Left ventricle myocardium inferior (tissue), 1 donor: ENCODE measurements at regions not wholly inside any gene's neighbourhood (a gene's known extent, or its start where the extent isn't known, plus 50 kb on each side); places are given as distances from the start of the nearest gene placed in this dataset.
"Not testable (repeated sequence)": the region's sequence is repeated elsewhere in the genome, so short reads cannot be mapped to it uniquely, and the experiment has no call there.

Experiments used
- DNase-seq: peaks from one replicate; pipeline ENCODE4 v3.0.0-alpha.2; 2020
- H3K27ac ChIP-seq: fragments of 200-600 bp; replicated peaks from 2 replicates; pipeline ENCODE4 v1.8.0; 2021
- H3K27me3 ChIP-seq: fragments of 200-600 bp; 2 replicates; pipeline ENCODE4 v1.8.0; 2021; ENCODE audit warnings: low read depth
- H3K36me3 ChIP-seq: fragments of 200-600 bp; 2 replicates; pipeline ENCODE4 v1.8.0; 2021
- H3K4me1 ChIP-seq: fragments of 200-600 bp; 2 replicates; pipeline ENCODE4 v1.8.0; 2021
- H3K4me3 ChIP-seq: fragments of 200-600 bp; 2 replicates; pipeline ENCODE4 v1.8.0; 2021; ENCODE audit warnings: mild to moderate bottlenecking, moderate library complexity
- H3K9me3 ChIP-seq: fragments of 200-600 bp; replicated peaks from 2 replicates; pipeline ENCODE4 v1.8.0; 2021
- CTCF ChIP-seq: fragments of 200-600 bp; IDR thresholded peaks from 2 replicates; pipeline ENCODE4 v1.8.0; 2021; ENCODE audit warnings: antibody characterized with exemption, mild to moderate bottlenecking, borderline replicate concordance
- intact Hi-C: fragments of 100-400 bp; cut with micrococcal nuclease; formaldehyde crosslinking; loops from one replicate; pipeline ENCODE4 v1.11.0; 2022
- donor health status: DM: no; HTN: yes; CAD: no; lungs with severe emphysema.

DNA sequence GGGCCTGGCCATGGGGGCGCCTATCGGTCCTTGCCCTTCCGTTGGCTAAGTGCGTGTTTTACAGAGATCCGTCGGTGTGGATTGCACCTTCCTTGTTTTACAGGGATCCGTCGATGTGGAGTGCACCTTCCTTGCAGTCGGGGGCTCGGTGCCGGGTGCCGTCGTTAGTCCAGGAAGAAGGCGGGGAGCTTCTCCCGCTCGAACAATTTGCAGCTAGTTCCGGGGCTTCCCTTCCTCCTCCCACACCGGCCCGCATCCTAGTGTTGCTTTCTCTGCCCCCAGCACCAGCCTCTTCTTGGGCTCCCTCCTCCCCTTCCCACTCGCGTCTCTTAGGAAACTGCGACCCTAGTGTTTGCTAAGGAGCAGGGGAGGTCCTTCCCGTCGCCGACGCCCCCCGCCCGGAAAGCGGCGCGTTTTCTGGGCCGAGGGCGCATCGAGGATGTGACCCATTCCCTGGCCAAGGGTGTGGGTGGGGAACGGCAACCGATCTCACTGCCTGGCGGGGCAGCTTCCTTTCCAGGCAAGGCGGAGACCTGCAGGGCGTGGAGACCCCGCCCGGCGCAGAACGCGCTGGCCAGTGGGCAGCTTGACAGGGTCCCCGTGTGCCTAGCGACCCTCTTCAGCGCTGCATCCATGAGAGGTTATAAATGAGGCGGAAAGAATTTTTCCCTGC lies 75.7 kb upstream of the ZNF91 start:
- H3K27me3 ChIP-seq: peaks cover 41% of the 10 kb centered on the region
- no peak overlapping the region for H3K27ac ChIP-seq
- H3K4me1 ChIP-seq: peaks cover 7% of the 10 kb centered on the region
- H3K9me3 ChIP-seq: peaks cover 25% of the 10 kb centered on the region
- no peak for DNase-seq
- intact Hi-C loops: no loop called here
- H3K4me3 ChIP-seq: peak overlapping the region; percentile 64
- TF ChIP-seq CTCF: no peak
- H3K36me3 ChIP-seq: no peaks in the 10 kb centered on the region

DNA sequence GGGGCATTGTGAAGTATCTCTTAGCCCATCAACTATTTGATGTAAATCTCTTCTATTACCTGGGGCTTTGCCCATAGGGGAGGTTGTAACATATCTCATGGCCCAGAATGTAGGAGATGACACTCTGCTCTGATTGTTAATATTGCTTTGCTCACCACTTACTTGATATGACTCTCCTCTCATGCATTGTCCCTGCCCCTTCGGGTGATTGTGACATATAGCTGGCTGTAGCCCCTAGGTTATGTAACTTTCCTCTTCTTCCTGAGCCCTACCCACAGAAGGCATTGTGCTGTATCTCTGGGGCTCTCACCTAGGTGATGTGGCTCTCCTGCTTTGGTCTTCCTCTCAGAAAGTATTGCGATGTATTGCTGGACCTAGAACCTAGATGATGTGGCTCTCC lies 69.1 kb upstream of the ZNF91 start:
- H3K4me3 ChIP-seq, H3K27ac ChIP-seq, H3K36me3 ChIP-seq, DNase-seq, H3K4me1 ChIP-seq, H3K27me3 ChIP-seq, intact Hi-C loops: not testable (repeated sequence)
- peaks cover 28% of the 10 kb centered on the region for H3K9me3 ChIP-seq

DNA sequence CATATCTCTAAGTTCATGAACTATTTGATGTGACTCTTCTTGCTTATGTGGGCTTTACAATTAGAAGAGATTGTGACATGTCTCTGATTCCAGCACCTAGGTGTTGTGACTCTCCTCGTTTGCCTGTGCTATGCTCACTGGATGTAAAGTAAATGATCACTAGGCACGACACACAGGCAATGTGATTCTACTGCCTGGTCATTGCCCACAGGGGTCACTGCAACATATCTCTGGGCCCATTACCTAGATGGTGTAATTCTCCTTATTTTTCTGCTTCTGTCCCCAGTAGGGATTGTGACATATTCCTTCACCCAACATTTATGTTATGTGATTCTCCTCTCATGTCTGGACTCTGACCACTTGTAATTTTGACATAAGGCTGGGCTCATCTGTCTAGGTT lies 65.8 kb upstream of the ZNF91 start:
- TF ChIP-seq CTCF: no peak
- Histone ChIP-seq H3K4me3 (no peak overlapping the region), H3K27ac (no peak overlapping the region), H3K27me3 (no peaks in the 10 kb centered on the region), H3K4me1 (no peaks in the 10 kb centered on the region), H3K36me3 (no peaks in the 10 kb centered on the region), H3K9me3 (peaks cover 13% of the 10 kb centered on the region)
- no peak for DNase-seq
- intact Hi-C loops: no loop called here

DNA sequence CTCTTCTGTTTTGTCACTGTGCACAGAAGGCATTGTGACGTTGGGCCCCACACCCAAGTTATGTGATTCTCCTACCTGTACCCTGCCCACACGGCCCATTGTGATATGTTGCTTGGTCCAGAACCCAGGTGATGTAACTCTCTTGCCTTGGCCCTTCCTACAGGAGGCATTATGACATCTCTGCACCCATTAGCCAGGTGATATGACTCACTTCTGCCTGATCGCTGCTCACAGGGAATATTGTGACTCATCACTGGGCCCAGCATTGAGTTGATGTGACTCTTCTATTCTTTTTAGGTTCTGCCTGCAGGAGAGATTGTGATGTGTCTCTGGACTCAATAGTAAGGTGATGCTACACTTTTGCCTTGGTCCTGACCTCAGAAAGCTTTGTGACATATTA lies 65.4 kb upstream of the ZNF91 start:
- H3K4me3 ChIP-seq: no peak overlapping the region
- DNase-seq: no peak
- no peak for TF ChIP-seq CTCF
- intact Hi-C loops: no loop called here
- H3K27me3 ChIP-seq: no peaks in the 10 kb centered on the region
- no peaks in the 10 kb centered on the region for H3K4me1 ChIP-seq
- no peak overlapping the region for H3K27ac ChIP-seq
- H3K9me3 ChIP-seq: peaks cover 14% of the 10 kb centered on the region
- no peaks in the 10 kb centered on the region for H3K36me3 ChIP-seq
